HUDEP-2 (cell line): ENCODE measurements at regions not wholly inside any gene's neighbourhood (a gene's known extent, or its start where the extent isn't known, plus 50 kb on each side); places are given as distances from the start of the nearest gene placed in this dataset.

Experiments used
- DNase-seq, 76 experiments: peaks; one replicate each; lab custom pipeline; 2025; ENCODE audit not compliant: unreplicated experiment in 76 of 76; lab: John Stamatoyannopoulos, UW

- DNase-seq, result peak in 74 of 76 experiments; percentile 5 to 88 (median 75)
Measured at GRCh38 chr13:99436686-99437416, 64.4 kb upstream of the TM9SF2 start.

DNA sequence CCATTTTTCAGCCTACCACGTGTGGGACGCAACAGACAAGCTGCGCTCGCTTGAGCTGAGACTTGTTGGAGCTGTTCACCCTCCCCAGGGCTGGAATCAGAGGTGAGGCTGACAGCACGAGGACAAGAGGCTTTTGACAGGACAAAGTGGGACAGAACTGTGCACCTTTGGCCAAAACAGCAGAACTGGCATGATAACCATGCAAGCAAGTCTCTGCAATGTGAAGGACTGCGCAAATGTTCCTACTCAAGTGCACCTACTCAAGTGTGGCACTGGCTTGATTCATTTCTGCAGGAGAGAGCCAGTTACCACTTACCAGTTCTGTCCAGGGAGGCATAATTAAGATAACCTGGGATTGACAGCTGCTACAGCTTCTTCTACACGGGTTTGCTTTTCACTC, 62.2 kb upstream of the TM9SF2 start:
- DNase-seq, result no peak

GRCh38 chr13:99439850-99440604, 61.2 kb upstream of the TM9SF2 start:
- no peak for DNase-seq

GRCh38 chr13:99442273-99442895, 58.9 kb upstream of the TM9SF2 start:
- peak in 40 of 76 experiments; percentile 4 to 66 (median 27) for DNase-seq

- DNase-seq, result no peak
Measured at GRCh38 chr13:99446242-99446641, 55.0 kb upstream of the TM9SF2 start.

DNA sequence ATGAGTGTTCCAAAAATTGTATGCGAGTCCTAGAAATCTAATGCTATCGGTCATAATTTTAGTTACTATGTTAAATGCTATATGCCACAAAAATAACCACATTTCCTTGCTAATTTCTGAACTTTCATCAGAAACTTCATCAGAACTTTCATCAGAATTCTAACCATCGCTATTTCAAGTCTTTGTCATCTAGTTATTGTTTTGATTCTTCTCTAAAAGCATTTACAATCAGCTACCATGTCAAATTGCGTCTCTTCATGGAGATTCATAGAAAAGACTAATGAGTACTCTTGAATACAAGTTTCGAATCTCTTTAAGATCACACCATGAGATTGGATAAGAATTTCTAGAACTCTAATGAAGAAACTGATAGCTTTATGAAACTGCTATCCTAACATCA, 52.7 kb upstream of the TM9SF2 start:
- no peak for DNase-seq

DNA sequence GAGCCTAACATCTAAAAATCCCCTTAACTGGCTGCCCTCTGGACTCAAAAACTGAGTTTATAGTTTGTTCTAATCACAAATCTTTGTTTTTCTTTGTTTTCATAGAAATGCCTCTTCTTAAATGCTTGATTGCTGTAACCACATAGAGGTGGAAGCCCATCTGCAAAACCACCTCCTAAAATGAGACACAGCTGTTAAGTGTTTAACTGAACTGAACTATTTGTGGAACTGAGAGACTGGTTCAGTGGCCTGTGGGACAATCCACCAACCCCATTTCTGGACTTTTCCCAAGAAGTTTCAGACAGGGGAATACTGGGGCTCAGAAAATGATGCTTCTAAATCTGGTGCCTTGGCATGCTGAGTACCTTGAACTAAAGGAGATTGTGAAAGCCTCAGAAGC, 50.9 kb upstream of the TM9SF2 start:
- no peak for DNase-seq
